ENCODE measurements at regions not wholly inside any gene's neighbourhood (a gene's known extent, or its start where the extent isn't known, plus 50 kb on each side); places are given as distances from the start of the nearest gene placed in this dataset.

GRCh38 chr5:7043797-7044196 lies 330.6 kb downstream of the TENT4A start:
- Histone ChIP-seq H2AFZ (ENCODE audit: low read length) (no peak overlapping the region), H4K20me1 (ENCODE audit: insufficient read depth, low read length) (no peaks in the 10 kb centered on the region), H3K9me3 (ENCODE audit: low read length) (no peaks in the 10 kb centered on the region), H3K4me2 (ENCODE audit: low read length) (no peak overlapping the region), H3K9me2 (ENCODE audit: low read depth, low read length) (no peaks in the 10 kb centered on the region), H3K4me3 (ENCODE audit: low read depth, low read length, poor library complexity, severe bottlenecking) (no peak overlapping the region), H3F3A (ENCODE audit: insufficient read depth, low read length) (no peaks in the 10 kb centered on the region), H3K36me3 (ENCODE audit: insufficient read depth, low read length) (no peaks in the 10 kb centered on the region), H3K27ac (ENCODE audit: low read depth, low read length, poor library complexity, severe bottlenecking) (no peak overlapping the region), H3K27me3 (ENCODE audit: insufficient read depth, low read length) (no peaks in the 10 kb centered on the region), H3K4me1 (ENCODE audit: insufficient read depth, low read length, severe bottlenecking) (no peaks in the 10 kb centered on the region), H3K79me2 (ENCODE audit: insufficient read depth, low read length) (no peaks in the 10 kb centered on the region), H3K9ac (ENCODE audit: low read length) (no peak overlapping the region)
- TF ChIP-seq CTCF (IDR thresholded peaks at IDR 0.05; ENCODE audit: low read length) (no peak), EZH2 (IDR thresholded peaks at IDR 0.05; ENCODE audit: borderline replicate concordance, low read length) (no peak)

GRCh38 chr5:7047511-7048261 lies 334.5 kb downstream of the TENT4A start:
- H3K4me1 ChIP-seq (ENCODE audit: insufficient read depth, low read length, severe bottlenecking), result no peaks in the 10 kb centered on the region
- H3K9me3 ChIP-seq (ENCODE audit: low read length), result no peaks in the 10 kb centered on the region
- H3K9ac ChIP-seq (ENCODE audit: low read length), result no peak overlapping the region
- H3F3A ChIP-seq (ENCODE audit: insufficient read depth, low read length), result no peaks in the 10 kb centered on the region
- H4K20me1 ChIP-seq (ENCODE audit: insufficient read depth, low read length), result no peaks in the 10 kb centered on the region
- no peak overlapping the region for H3K27ac ChIP-seq (ENCODE audit: low read depth, low read length, poor library complexity, severe bottlenecking)
- no peaks in the 10 kb centered on the region for H3K27me3 ChIP-seq (ENCODE audit: insufficient read depth, low read length)
- no peak overlapping the region for H2AFZ ChIP-seq (ENCODE audit: low read length)
- no peaks in the 10 kb centered on the region for H3K9me2 ChIP-seq (ENCODE audit: low read depth, low read length)
- H3K79me2 ChIP-seq (ENCODE audit: insufficient read depth, low read length), result no peaks in the 10 kb centered on the region
- H3K4me2 ChIP-seq (ENCODE audit: low read length), result no peak overlapping the region
- no peak overlapping the region for H3K4me3 ChIP-seq (ENCODE audit: low read depth, low read length, poor library complexity, severe bottlenecking)
- no peaks in the 10 kb centered on the region for H3K36me3 ChIP-seq (ENCODE audit: insufficient read depth, low read length)
- TF ChIP-seq EZH2 (IDR thresholded peaks at IDR 0.05; ENCODE audit: borderline replicate concordance, low read length) (no peak), CTCF (IDR thresholded peaks at IDR 0.05; ENCODE audit: low read length) (no peak)

- no peak overlapping the region for H3K4me3 ChIP-seq (ENCODE audit: low read depth, low read length, poor library complexity, severe bottlenecking)
- H3K9me3 ChIP-seq (ENCODE audit: low read length), result no peaks in the 10 kb centered on the region
- TF ChIP-seq CTCF (IDR thresholded peaks at IDR 0.05; ENCODE audit: low read length) (no peak), EZH2 (IDR thresholded peaks at IDR 0.05; ENCODE audit: borderline replicate concordance, low read length) (no peak)
- no peaks in the 10 kb centered on the region for H3K36me3 ChIP-seq (ENCODE audit: insufficient read depth, low read length)
- H3K79me2 ChIP-seq (ENCODE audit: insufficient read depth, low read length), result no peaks in the 10 kb centered on the region
- H3K9me2 ChIP-seq (ENCODE audit: low read depth, low read length), result no peaks in the 10 kb centered on the region
- H3K27me3 ChIP-seq (ENCODE audit: insufficient read depth, low read length), result no peaks in the 10 kb centered on the region
- H3F3A ChIP-seq (ENCODE audit: insufficient read depth, low read length), result no peaks in the 10 kb centered on the region
- no peak overlapping the region for H3K9ac ChIP-seq (ENCODE audit: low read length)
- H3K4me2 ChIP-seq (ENCODE audit: low read length), result no peak overlapping the region
- no peak overlapping the region for H3K27ac ChIP-seq (ENCODE audit: low read depth, low read length, poor library complexity, severe bottlenecking)
- H2AFZ ChIP-seq (ENCODE audit: low read length), result no peak overlapping the region
- H3K4me1 ChIP-seq (ENCODE audit: insufficient read depth, low read length, severe bottlenecking), result no peaks in the 10 kb centered on the region
- H4K20me1 ChIP-seq (ENCODE audit: insufficient read depth, low read length), result no peaks in the 10 kb centered on the region
Observed at GRCh38 chr5:7050986-7051385, 337.8 kb downstream of the TENT4A start.
